HG03159 (cell line): ENCODE measurements at regions not wholly inside any gene's neighbourhood (a gene's known extent, or its start where the extent isn't known, plus 50 kb on each side); places are given as distances from the start of the nearest gene placed in this dataset.
"Not testable (repeated sequence)": the region's sequence is repeated elsewhere in the genome, so short reads cannot be mapped to it uniquely, and the experiment has no call there.

Experiments used
- ATAC-seq: cut with Tn5 transposase; IDR thresholded peaks from one replicate; pipeline ENCODE4 v1.9.1; 2021; ENCODE audit warnings: mild to moderate bottlenecking, moderate library complexity; ENCODE audit not compliant: unreplicated experiment

GRCh38 chr22:48629631-48630432 lies 1197.8 kb downstream of the BRD1 start:
- no peak for ATAC-seq

DNA sequence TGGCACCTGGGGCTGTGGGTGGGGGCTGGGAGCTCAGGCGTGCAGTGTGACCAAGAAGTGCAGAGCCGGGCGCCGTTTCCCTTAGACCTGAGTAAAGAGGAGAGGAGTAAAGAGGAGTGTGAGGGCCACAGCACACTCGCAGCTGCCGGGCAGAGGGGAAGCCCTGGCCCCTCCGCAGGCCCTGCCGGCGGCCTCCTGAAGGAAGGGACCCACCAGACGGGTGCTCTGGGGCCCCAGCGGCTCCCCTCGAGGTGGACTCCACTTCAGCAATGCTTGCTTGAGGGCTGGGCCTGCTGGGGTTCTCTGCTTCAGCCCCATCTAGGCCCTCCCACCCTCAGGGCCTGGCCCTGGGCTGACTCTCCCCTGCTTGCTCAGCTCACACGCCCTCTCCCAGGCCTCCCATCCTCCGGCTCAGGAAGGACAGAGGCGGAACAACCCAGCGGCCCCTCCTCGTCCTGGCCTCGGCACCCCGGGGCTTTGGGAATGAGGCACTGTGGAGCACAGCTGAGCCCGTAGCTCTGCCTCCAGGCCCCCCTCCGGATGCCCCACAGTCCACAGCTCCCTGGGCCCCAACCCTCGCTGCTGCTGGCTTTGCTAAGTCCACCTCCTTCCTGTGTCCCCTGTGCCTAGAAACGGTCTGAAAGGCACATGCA lies 1198.7 kb downstream of the BRD1 start:
- ATAC-seq = no peak

GRCh38 chr22:48627966-48628365 lies 1199.7 kb downstream of the BRD1 start:
- no peak for ATAC-seq

GRCh38 chr22:48627203-48627602 lies 1200.5 kb downstream of the BRD1 start:
- ATAC-seq = no peak

- ATAC-seq = no peak
Observed at GRCh38 chr22:48624401-48624800, 1203.3 kb downstream of the BRD1 start.

DNA sequence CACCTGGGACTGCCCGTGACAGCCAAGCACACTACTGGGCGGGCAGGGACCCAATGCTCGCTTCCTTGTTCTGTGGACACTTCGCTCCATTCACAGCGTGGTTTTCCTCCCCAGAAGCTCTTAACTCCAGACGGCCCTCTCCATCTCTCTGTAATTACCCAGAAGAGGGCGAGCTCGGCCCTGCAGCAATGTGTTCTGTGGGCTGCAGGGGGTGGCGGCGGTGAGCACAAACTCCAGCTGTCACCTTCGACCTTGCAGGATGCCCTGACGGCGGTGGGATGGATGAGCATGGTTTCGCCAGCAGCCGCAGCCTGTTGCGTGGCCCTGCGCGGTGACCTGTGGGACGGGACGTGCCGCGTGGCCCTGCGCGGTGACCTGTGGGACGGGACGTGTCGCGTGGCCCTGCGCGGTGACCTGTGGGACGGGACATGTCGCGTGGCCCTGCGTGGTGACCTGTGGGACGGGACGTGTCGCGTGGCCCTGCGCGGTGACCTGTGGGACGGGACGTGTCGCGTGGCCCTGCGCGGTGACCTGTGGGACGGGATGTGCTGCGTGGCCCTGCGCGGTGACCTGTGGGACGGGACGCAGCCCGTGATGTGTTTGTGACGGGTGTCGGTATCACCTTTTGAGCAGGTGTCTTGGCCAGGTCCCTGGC lies 1204.7 kb downstream of the BRD1 start:
- ATAC-seq = no peak

- no peak for ATAC-seq
Observed at GRCh38 chr22:48621085-48621484, 1206.6 kb downstream of the BRD1 start.

DNA sequence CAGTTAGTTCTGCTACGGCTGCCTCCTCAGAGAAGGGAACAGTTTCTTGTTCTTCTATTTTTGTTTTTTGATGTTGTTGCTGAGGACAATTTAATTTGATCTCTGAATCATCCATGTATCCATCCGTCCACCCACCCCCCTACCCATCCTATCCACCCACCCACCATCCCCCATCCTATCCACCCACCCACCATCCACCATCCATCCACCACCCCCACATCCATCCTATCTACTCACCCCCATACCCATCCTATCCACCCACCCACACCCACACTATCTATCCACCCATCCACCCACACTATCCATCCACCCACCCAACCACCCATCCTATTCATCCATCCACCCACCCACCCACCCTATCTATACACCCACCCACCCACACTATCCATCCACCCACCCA lies 1207.2 kb downstream of the BRD1 start:
- not testable (repeated sequence) for ATAC-seq

DNA sequence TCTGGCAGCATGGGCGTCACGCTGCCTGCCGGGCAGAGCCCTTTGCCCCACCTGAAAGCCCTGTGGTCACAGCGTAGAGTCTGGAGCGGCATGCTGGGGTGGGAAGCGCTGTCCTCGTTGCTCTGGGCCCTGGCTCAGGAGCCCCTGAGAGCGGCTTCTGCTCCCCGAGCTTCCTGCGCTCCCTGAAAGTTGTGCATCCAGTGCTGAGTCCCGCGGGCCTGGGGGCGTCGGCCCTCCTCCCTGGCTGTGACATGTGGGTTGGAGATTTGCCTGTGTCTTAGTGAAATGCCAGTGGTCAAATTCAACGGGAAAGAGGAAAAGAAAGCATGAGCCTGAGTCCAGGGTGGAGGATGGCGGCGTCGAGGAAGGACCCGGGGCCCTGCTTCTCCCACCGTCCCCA lies 1208.0 kb downstream of the BRD1 start:
- no peak for ATAC-seq

DNA sequence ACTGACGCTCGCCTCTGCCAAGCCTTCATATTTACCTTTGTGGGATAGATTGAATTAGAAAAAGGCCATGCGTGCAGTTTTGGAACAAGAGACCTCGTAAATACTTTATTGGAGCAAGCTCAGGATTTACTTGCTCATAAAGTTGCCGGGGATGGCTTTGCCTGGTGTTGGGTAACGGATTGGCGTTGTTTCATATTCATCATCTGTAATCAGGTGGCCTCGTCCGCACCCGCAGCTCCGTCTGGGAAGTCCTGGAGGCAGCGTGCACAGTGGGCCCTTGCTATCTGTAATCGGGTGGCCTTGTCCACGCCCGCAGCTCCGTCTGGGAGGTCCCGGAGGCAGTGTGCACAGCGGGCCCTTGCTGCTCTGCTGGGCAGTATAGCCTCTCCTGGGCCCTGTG lies 1209.3 kb downstream of the BRD1 start:
- no peak for ATAC-seq

- ATAC-seq = no peak
Observed at GRCh38 chr22:48616656-48617055, 1211.0 kb downstream of the BRD1 start.

DNA sequence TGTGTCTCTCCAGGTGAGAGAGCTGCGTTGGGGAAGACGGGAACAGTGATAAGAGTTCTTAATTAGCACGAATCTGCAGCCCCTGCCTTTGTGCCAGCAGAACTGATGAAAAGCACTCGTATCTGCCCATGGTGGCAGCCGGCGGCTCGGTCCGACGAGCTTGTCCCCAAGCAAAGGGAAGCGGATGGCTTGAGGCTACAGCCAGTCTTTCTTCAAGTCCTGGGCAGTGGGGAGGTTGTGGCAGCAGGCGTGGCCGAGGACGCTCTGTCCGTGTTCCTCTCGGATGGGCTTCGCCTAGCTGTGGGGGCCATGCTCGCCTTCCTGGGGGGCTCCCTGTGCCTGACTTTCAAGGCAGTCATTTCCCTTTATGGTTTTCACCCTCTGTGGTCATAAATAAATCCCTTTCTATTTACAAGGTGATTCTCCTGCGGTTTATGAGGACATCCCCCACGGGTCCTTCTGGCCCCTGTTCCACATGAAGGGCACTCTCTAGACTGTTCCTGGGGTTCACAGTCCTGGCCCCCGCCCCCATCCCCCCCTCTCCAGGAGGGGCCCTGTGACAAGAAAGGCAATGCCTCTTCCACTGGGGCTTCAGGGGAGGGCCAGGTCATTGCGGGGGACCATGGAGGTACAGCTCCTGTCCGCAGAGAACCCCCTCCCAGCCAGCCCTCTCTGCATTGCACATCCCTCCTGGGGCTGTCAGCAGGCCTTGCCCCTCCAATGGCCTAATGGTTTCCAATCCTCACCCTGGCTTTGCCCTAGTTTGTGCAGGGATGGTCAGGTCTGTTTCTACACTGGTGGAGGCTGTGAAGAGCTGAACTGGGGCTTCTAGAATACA lies 1212.3 kb downstream of the BRD1 start:
- ATAC-seq = no peak

DNA sequence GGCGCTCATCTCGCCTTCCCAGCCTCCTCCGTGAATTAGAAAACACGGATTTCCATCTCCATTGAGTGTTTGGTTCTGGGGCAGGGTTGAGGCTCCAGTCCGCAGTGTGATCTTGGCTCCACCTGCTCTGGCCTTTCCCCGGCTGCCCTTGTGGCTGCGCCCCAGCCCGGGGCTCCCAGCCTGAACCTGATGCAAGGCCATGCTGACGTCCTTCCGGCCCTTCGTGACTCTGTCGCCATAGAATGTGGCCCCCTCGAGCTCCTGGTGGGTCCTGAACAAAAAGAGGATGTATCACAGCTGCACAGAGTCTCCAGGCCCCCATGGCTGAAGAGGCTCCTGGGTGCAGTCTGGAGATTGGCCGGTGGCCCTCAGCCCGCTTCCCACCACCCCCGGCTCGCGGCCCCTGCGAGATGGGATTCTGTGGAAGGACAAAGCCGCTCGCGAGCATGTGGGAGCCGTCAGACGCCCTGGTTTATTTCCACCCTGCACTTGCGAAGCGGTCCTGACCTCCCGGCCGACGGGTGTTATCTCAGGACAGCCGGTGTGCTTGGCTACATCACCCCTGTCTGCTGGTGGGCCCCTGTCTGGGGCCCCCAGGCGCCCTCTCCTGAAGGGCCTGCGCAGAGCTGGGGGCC lies 1214.0 kb downstream of the BRD1 start:
- no peak for ATAC-seq

- ATAC-seq = no peak
Observed at GRCh38 chr22:48612077-48612995, 1215.3 kb downstream of the BRD1 start.

DNA sequence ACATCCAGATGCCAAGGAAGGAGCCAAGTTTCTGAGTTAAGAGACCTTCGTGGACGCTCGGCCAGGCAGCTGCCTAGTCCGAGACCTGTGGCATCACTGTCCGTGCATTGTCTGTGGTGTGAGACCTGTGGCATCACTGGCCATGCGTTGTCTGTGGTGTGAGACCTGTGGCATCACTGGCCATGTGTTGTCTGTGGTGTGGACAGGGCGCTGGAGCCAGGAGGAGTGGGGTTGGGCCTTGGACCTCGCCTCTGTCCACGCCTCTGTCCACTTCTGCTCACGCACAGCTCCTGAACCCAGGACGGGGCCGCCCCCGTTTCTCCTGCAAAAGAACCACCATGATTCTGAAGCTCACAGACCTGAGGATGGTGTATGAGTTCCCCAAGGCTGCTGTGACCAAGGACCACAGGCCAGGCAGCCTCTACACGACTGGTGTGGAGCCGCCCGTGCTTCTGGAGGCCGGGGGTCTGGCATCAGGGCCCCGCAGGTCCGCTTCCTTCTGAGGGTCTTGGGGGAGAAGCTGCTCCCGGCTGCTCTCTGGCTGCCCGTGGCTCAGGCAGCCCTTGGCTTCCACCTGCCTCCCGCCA lies 1218.3 kb downstream of the BRD1 start:
- no peak for ATAC-seq

DNA sequence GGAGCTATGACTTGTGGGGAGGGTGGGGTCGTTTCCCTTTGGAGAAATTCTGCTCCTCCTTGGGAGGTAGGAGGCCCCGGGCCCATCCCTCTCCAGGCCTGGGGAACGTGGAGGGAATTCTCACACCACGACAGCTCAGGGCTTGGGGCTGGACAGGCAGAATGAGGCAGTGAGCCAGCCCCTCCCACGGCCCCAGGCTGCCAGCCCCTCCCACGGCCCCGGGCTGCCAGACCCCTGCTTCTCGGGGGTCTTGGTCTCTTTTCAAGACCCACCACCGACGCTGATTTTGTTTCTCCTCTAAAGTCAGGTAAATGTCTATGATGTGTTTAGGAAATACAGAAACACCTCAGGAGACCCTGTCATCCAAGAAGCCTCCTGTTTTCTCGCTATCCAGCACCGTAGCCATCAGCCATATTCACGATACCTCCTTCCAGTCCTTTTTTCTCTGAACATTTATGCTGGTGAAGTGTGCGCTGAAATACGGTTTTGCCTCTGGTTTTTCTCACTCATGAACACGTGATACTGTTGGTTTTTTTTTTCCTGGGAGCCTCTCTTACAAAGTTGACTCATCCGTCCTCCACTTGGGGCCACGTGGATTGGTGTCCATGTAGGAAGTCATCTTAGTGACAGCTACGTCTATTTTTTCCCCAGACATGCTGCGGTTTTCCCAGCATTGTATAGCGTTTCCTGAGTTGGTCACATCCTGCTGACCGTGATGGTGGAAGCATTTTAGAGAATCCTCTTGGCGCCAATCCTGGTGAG lies 1219.6 kb downstream of the BRD1 start:
- ATAC-seq = no peak

DNA sequence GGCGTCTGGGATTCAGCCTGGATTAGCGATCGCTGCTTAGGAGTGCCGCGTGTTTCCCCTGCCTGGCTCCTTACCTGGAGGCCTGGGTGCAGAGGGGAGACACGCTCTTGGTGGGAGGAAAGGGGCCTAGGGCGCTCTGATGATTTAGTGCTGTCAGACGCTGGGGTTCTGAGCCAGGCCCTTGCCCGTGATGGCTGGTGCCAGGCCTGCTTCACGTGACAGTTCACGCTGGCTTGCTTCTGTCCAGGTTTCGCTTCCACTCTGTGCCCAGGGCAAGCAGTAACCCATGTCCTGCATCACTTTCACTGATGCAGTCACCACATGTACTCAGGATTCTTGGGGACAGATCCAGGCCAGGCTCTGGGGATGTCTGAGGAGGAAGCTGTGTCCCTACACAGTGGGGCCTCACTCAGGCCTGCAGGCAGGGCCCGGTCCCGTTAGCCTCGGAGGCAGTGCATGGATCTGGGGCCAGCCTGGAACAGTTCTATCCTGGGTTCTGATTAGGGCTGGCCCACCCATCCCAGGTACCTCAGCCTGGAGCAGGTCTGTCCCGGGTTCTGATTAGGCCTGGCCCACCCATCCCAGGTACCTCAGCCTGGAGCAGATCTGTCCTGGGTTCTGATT lies 1220.9 kb downstream of the BRD1 start:
- no peak for ATAC-seq

GRCh38 chr22:48605856-48606481 lies 1221.7 kb downstream of the BRD1 start:
- ATAC-seq = no peak
